Esophagus squamous epithelium (tissue), 5 donors: ENCODE measurements at regions not wholly inside any gene's neighbourhood (a gene's known extent, or its start where the extent isn't known, plus 50 kb on each side); places are given as distances from the start of the nearest gene placed in this dataset.

Experiments used
- DNase-seq: peaks from one replicate; lab custom pipeline; 2025; lab: John Stamatoyannopoulos, UW
- H3K27ac ChIP-seq, 4 donors: fragments of 200-600 bp; sonication (generic); one replicate each; pipeline ENCODE4 v1.5.1; 2016 to 2019; ENCODE audit warnings: mild to moderate bottlenecking in 1 of 4
- H3K27me3 ChIP-seq, 4 donors: fragments of 200-600 bp; sonication (generic); 1 replicate in 3 of 4; 2 replicates in 1 of 4; pipeline versions ENCODE4 v1.5.1 to v1.6.0; 2017 to 2021; ENCODE audit warnings: antibody characterized with exemption in 1 of 4
- H3K36me3 ChIP-seq, 3 donors: fragments of 200-600 bp; sonication (generic); one replicate each; pipeline ENCODE4 v1.5.1; 2016 to 2019
- H3K4me1 ChIP-seq, 3 donors: fragments of 200-600 bp; sonication (generic); one replicate each; pipeline ENCODE4 v1.5.1; 2017 to 2019
- H3K4me3 ChIP-seq, 4 donors: fragments of 200-600 bp; sonication (generic); 1 replicate in 3 of 4; 2 replicates in 1 of 4; pipeline ENCODE4 v1.5.1; 2016 to 2019; ENCODE audit warnings: mild to moderate bottlenecking in 2 of 4, moderate library complexity in 1 of 4
- H3K9me3 ChIP-seq, 3 donors: fragments of 200-600 bp; sonication (generic); one replicate each; pipeline ENCODE4 v1.5.1; 2016 to 2019
- POLR2A ChIP-seq, 4 donors: fragments of 450-650 bp; IDR thresholded peaks; one replicate each; pipeline ENCODE4 v1.6.1; 2017; ENCODE audit warnings: antibody characterized with exemption in 4 of 4, mild to moderate bottlenecking in 4 of 4, moderate library complexity in 3 of 4
- WGBS, 2 donors: methylation state at CpG; one replicate each; pipeline ENCODE4 v1.1.5; 2018; 5-methylcytosine and 5-hydroxymethylcytosine counted together
- intact Hi-C: fragments of 100-400 bp; cut with DNase I; formaldehyde crosslinking; loops from one replicate; pipeline ENCODE4 v1.15.0; 2022
- TF ChIP-seq, protein P1 (sequence below), 6 experiments: fragments of 450-650 bp in 4 of 6; fragments of 200-600 bp in 2 of 6; sonication (generic) in 2 of 6; IDR thresholded peaks; one replicate each; pipeline ENCODE4 v1.5.1; 2016 to 2019; ENCODE audit warnings: antibody characterized with exemption in 6 of 6, mild to moderate bottlenecking in 4 of 6, moderate library complexity in 4 of 6
- donor health status: DM: yes; HTN: yes; CAD: no.

DNA sequence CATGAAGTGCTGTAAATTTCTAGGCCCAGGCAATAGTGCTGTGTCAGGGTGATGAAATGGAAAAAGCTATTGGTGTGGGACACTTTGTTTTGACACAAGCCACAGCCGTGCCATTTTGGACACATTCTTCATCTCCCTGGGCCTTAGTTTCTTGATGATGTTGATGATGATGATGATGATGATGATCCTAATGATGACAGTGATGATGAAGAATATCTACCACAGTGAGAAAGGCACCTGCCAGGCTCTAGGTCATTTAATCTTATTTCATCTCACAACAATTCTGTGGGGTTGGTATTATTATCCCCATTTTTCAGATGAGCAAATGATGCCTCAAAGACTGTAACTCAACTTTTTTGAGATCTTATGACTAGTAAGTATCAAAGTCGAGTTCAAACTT is 102.2 kb upstream of the STC2 start:
- no peak for DNase-seq
- Histone ChIP-seq H3K27ac (no peak overlapping the region), H3K27me3 (no peaks in the 10 kb centered on the region), H3K4me3 (no peak overlapping the region), H3K4me1 (no peaks in the 10 kb centered on the region), H3K9me3 (no peaks in the 10 kb centered on the region), H3K36me3 (no peaks in the 10 kb centered on the region)
- intact Hi-C loops, result no loop called here
- WGBS, 2 donors, result 77 to 81% methylated on average over 2 of the region's 2 CpGs
- TF ChIP-seq, protein P1, sequence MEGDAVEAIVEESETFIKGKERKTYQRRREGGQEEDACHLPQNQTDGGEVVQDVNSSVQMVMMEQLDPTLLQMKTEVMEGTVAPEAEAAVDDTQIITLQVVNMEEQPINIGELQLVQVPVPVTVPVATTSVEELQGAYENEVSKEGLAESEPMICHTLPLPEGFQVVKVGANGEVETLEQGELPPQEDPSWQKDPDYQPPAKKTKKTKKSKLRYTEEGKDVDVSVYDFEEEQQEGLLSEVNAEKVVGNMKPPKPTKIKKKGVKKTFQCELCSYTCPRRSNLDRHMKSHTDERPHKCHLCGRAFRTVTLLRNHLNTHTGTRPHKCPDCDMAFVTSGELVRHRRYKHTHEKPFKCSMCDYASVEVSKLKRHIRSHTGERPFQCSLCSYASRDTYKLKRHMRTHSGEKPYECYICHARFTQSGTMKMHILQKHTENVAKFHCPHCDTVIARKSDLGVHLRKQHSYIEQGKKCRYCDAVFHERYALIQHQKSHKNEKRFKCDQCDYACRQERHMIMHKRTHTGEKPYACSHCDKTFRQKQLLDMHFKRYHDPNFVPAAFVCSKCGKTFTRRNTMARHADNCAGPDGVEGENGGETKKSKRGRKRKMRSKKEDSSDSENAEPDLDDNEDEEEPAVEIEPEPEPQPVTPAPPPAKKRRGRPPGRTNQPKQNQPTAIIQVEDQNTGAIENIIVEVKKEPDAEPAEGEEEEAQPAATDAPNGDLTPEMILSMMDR (IDR thresholded peaks at IDR 0.05), result no peak
- no peak for TF ChIP-seq POLR2A (IDR thresholded peaks at IDR 0.05)

DNA sequence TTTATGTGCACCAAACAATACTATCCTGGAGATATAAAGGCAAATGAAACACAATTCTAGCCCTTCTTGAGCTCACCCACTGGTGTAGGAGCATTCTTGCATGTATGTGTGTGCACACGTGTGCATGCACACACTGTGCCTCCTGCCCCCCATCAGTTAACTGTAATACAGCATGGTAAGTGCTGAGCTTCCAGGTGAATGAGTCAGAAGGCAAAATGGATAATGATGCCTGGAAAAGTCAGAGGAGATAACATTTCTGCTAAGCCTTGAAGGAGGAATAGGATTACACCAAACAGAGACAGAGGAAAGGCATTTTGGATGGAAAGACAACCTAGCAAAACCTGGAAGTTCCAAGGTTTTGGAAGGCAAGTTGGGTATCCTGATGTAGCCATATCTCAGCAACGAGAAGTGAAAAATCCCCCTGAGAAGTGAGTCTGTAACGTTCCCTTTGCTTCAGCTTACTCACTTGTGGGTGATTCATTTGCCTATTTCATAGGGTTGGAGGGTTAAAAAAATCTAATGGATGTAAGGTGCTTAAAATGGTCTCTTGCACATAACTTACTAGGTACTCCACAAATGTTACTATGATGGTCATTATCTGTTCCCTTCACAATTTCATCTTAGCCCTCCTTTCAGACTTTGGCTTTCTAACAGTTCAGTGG is 101.4 kb upstream of the STC2 start:
- WGBS, 2 donors, result 48 to 84% methylated on average over 2 to 3 of the region's 3 CpGs
- TF ChIP-seq POLR2A (IDR thresholded peaks at IDR 0.05), result no peak
- TF ChIP-seq, protein P1 (IDR thresholded peaks at IDR 0.05), result no peak
- intact Hi-C loops, result no loop called here
- Histone ChIP-seq H3K36me3 (no peaks in the 10 kb centered on the region), H3K27ac (no peak overlapping the region), H3K27me3 (no peaks in the 10 kb centered on the region), H3K9me3 (no peaks in the 10 kb centered on the region), H3K4me1 (no peaks in the 10 kb centered on the region), H3K4me3 (no peak overlapping the region)
- no peak for DNase-seq

DNA sequence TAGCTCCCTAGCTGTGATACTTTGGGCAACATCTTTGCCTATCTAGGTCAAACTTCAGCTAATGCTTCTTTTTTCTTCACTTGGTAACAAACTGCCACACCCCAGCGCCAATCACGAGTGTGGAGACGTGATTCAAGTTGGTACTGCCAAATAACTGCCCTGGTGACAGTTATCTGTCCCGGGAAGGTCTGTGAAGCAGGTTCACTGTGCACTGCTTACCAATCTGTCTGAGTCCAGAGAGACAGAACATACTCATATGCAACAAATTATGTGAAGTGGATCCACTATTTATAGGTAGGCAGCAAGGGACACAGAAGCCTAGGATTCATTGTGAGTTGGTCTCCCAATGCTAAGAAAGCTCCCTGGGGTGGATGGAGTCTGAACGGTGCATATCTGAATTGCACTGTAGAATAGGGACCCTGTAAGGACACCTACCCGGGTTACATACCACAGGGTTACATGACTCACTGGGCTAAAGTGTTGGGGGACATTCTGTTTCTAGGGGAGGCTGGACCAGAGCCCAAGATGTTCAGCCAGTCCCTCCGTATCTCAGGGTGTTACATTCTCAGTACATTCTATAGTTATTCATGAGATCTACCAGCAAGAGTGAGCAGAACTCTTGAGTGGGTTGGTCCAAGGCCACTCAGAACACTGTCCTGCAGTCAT is 95.4 kb upstream of the STC2 start:
- no peak for TF ChIP-seq POLR2A (IDR thresholded peaks at IDR 0.05)
- TF ChIP-seq, protein P1 (IDR thresholded peaks at IDR 0.05), result no peak
- no peaks in the 10 kb centered on the region for H3K27me3 ChIP-seq
- no peaks in the 10 kb centered on the region for H3K36me3 ChIP-seq
- H3K27ac ChIP-seq, result no peak overlapping the region
- intact Hi-C loops, result no loop called here
- H3K4me3 ChIP-seq, result no peak overlapping the region
- no peak for DNase-seq
- H3K9me3 ChIP-seq, result peaks cover 0 to 16% (median 6%) of the 10 kb centered on the region in 3 donors
- no peaks in the 10 kb centered on the region for H3K4me1 ChIP-seq
- 76 to 79% methylated on average over 6 to 7 of the region's 7 CpGs for WGBS, 2 donors

DNA sequence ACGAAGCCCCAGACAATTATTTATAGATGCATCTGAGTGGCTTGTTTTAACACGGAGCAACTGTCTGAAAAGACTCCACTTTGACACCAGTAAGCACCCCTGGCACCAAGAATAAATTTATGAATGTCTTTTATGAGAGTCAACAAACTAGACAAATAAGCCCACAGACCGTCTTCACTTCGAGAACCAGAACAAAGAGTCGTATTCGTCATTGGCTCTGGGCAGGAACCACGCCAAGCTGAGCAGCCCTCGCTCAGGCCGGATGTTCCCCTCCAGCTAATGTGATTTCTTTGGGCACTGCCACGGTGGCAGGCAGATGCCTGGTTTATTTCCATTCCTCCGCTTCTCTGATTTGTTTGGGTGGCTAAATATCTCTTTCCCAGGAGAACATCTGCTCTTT is 91.9 kb upstream of the STC2 start:
- H3K27me3 ChIP-seq, result peaks cover 0 to 3% (median 0%) of the 10 kb centered on the region in 4 donors
- H3K4me3 ChIP-seq, result no peak overlapping the region
- 35 to 56% methylated on average over 10 to 11 of the region's 11 CpGs for whole genome bisulfite sequencing, 2 donors
- H3K9me3 ChIP-seq, result peaks cover 0 to 26% (median 6%) of the 10 kb centered on the region in 3 donors
- H3K4me1 ChIP-seq, result no peaks in the 10 kb centered on the region
- no peaks in the 10 kb centered on the region for H3K36me3 ChIP-seq
- intact Hi-C loops, result no loop called here
- DNase-seq, result no peak
- peak overlapping the region in 3 of 4 donors; percentile 28 to 62 (median 50) for H3K27ac ChIP-seq
- TF ChIP-seq POLR2A (IDR thresholded peaks at IDR 0.05), result no peak
- TF ChIP-seq, protein P1 (IDR thresholded peaks at IDR 0.05), result no peak

DNA sequence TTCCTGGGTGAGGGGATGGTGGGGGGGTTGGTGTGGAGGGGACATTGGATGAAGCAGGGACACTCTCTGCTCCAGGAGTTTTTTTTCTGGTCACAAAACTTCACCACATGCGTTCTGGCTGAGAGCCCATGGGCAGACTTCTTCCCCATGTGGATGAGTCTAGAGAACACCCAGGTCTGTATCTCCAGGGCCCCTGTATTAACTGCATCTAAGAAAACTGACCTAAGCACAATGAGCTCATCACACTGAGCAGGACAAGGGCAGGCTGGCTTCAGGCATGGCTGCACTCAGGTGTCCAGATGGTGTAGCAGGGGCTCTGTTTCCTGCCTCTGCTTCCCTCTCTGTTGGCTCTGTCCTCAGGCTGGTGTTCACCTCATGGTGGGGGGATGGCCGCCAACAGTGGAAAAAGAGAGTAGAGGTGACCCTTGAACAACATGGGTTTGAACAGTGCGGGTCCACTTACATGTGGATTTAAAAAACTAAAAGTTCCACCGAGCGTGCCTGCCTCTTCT is 85.3 kb upstream of the STC2 start:
- Histone ChIP-seq H3K9me3 (peaks cover 0 to 10% (median 0%) of the 10 kb centered on the region in 3 donors), H3K4me3 (no peak overlapping the region), H3K36me3 (no peaks in the 10 kb centered on the region), H3K27ac (no peak overlapping the region), H3K4me1 (peaks cover 0 to 6% (median 0%) of the 10 kb centered on the region in 3 donors), H3K27me3 (peaks cover 0 to 3% (median 0%) of the 10 kb centered on the region in 4 donors)
- intact Hi-C loops, result no loop called here
- DNase-seq, result no peak
- TF ChIP-seq POLR2A (IDR thresholded peaks at IDR 0.05), result no peak
- TF ChIP-seq, protein P1 (IDR thresholded peaks at IDR 0.05), result no peak
- 93 to 94% methylated on average over 4 to 5 of the region's 5 CpGs for WGBS, 2 donors
